DND-41 (cell line): ENCODE measurements at regions not wholly inside any gene's neighbourhood (a gene's known extent, or its start where the extent isn't known, plus 50 kb on each side); places are given as distances from the start of the nearest gene placed in this dataset.

Source experiments
- ATAC-seq: fragments of 200-7000 bp; cut with Tn5 transposase; 3 replicates; pipeline ENCODE4 v1.9.1; 2021; ENCODE audit warnings: low read depth; ENCODE audit not compliant: insufficient read depth
- DNase-seq: peaks from one replicate; pipeline ENCODE4 v3.0.0-alpha.2; 2020
- H2AFZ ChIP-seq: 2 replicates; pipeline ENCODE4 v1.6.0; 2012; ENCODE audit warnings: low read depth, low read length
- H3K27ac ChIP-seq: 2 replicates; pipeline ENCODE4 v1.5.1; 2012; ENCODE audit warnings: low read length, inconsistent platforms
- H3K27me3 ChIP-seq: fragments of 200-600 bp; sonication (generic); 2 replicates; pipeline ENCODE4 v1.6.0; 2012; ENCODE audit warnings: low read length, mild to moderate bottlenecking, inconsistent platforms; ENCODE audit not compliant: insufficient read depth, poor library complexity
- H3K36me3 ChIP-seq: 2 replicates; pipeline ENCODE4 v1.5.1; 2012; ENCODE audit warnings: low read length, inconsistent platforms; ENCODE audit not compliant: insufficient read depth
- H3K4me1 ChIP-seq: 2 replicates; pipeline ENCODE4 v1.5.1; 2012; ENCODE audit warnings: mild to moderate bottlenecking, low read length; ENCODE audit not compliant: insufficient read depth
- H3K4me2 ChIP-seq: 2 replicates; pipeline ENCODE4 v1.6.0; 2012; ENCODE audit warnings: mild to moderate bottlenecking, moderate library complexity, low read length, inconsistent platforms; ENCODE audit not compliant: insufficient read depth
- H3K4me3 ChIP-seq, 2 experiments: fragments of 200-600 bp in 1 of 2; shearing (Covaris generic) in 1 of 2; 2 replicates each; pipeline ENCODE4 v1.5.1; 2012 to 2016; ENCODE audit warnings: inconsistent platforms in 2 of 2, low read length in 2 of 2, mild to moderate bottlenecking in 2 of 2, low read depth in 1 of 2, moderate library complexity in 1 of 2
- H3K79me2 ChIP-seq: 2 replicates; pipeline ENCODE4 v1.6.0; 2012; ENCODE audit warnings: low read length, inconsistent platforms; ENCODE audit not compliant: insufficient read depth
- H3K9ac ChIP-seq: 2 replicates; pipeline ENCODE4 v1.6.0; 2012; ENCODE audit warnings: low read depth, mild to moderate bottlenecking, inconsistent platforms, low read length, moderate library complexity
- H3K9me3 ChIP-seq: 2 replicates; pipeline ENCODE4 v1.5.1; 2012; ENCODE audit warnings: low read length, moderate library complexity, mild to moderate bottlenecking, inconsistent platforms; ENCODE audit not compliant: insufficient read depth, severe bottlenecking
- H4K20me1 ChIP-seq: 2 replicates; pipeline ENCODE4 v1.6.0; 2012; ENCODE audit warnings: low read length; ENCODE audit not compliant: insufficient read depth
- CTCF ChIP-seq: IDR thresholded peaks from 2 replicates; pipeline ENCODE4 v1.5.1; 2012; ENCODE audit warnings: borderline replicate concordance, low read length, moderate library complexity, mild to moderate bottlenecking; ENCODE audit not compliant: poor library complexity, severe bottlenecking; ENCODE audit errors: extremely low read depth
- EZH2 ChIP-seq: IDR thresholded peaks from 3 replicates; pipeline ENCODE4 v1.6.1; 2012; ENCODE audit warnings: borderline replicate concordance, low read depth, mild to moderate bottlenecking, moderate library complexity, low read length, inconsistent platforms; ENCODE audit not compliant: severe bottlenecking

- TF ChIP-seq EZH2: no peak
- no peak for TF ChIP-seq CTCF
- ATAC-seq (no peak), DNase-seq (no peak)
- no peak overlapping the region for H2AFZ ChIP-seq
- no peak overlapping the region for H3K4me3 ChIP-seq
- no peaks in the 10 kb centered on the region for H3K9me3 ChIP-seq
- H3K9ac ChIP-seq: no peak overlapping the region
- H3K79me2 ChIP-seq: no peaks in the 10 kb centered on the region
- H3K4me2 ChIP-seq: no peak overlapping the region
- no peaks in the 10 kb centered on the region for H4K20me1 ChIP-seq
- H3K4me1 ChIP-seq: no peaks in the 10 kb centered on the region
- H3K27me3 ChIP-seq: peaks cover 10% of the 10 kb centered on the region
- H3K36me3 ChIP-seq: no peaks in the 10 kb centered on the region
- H3K27ac ChIP-seq: no peak overlapping the region
Observed at GRCh38 chr1:9183898-9184297, 50.7 kb upstream of the H6PD start.

- H2AFZ ChIP-seq: no peak overlapping the region
- peaks cover 10% of the 10 kb centered on the region for H3K27me3 ChIP-seq
- no peak overlapping the region for H3K27ac ChIP-seq
- ATAC-seq: no peak
- H4K20me1 ChIP-seq: no peaks in the 10 kb centered on the region
- H3K4me3 ChIP-seq: no peak overlapping the region
- TF ChIP-seq EZH2 (no peak), CTCF (no peak)
- H3K4me2 ChIP-seq: no peak overlapping the region
- no peaks in the 10 kb centered on the region for H3K4me1 ChIP-seq
- no peaks in the 10 kb centered on the region for H3K9me3 ChIP-seq
- no peak for DNase-seq
- no peaks in the 10 kb centered on the region for H3K79me2 ChIP-seq
- no peaks in the 10 kb centered on the region for H3K36me3 ChIP-seq
- H3K9ac ChIP-seq: no peak overlapping the region
Observed at GRCh38 chr1:9184749-9185148, 49.8 kb upstream of the H6PD start.
